WTC11 (cell line): ENCODE measurements at regions not wholly inside any gene's neighbourhood (a gene's known extent, or its start where the extent isn't known, plus 50 kb on each side); places are given as distances from the start of the nearest gene placed in this dataset.

Experiments used
- CBFB ChIP-seq: sonication (generic); formaldehyde crosslinking; IDR thresholded peaks from 2 replicates; pipeline ENCODE4 v1.8.1; 2022; ENCODE audit warnings: mild to moderate bottlenecking, low read depth, missing genetic modification reagents
- ELF4 ChIP-seq: sonication (generic); formaldehyde crosslinking; IDR thresholded peaks from 2 replicates; pipeline ENCODE4 v1.8.1; 2022; ENCODE audit warnings: low read depth, mild to moderate bottlenecking, moderate library complexity, missing genetic modification reagents
- NFATC4 ChIP-seq: fragments of 250-450 bp; sonication (Bioruptor Pico); IDR thresholded peaks from 2 replicates; pipeline ENCODE4 v1.9.0; 2021; ENCODE audit warnings: mild to moderate bottlenecking
- NFE2L1 ChIP-seq: sonication (generic); formaldehyde crosslinking; IDR thresholded peaks from 2 replicates; pipeline ENCODE4 v1.8.1; 2023; ENCODE audit warnings: missing genetic modification reagents
- SMAD4 ChIP-seq: sonication (generic); formaldehyde crosslinking; IDR thresholded peaks from 2 replicates; pipeline ENCODE4 v1.8.0; 2022; ENCODE audit warnings: mild to moderate bottlenecking, missing genetic modification reagents
- TF ChIP-seq, protein P1 (sequence below): sonication (generic); formaldehyde crosslinking; IDR thresholded peaks from 2 replicates; pipeline ENCODE4 v1.8.1; 2023; ENCODE audit warnings: mild to moderate bottlenecking, moderate library complexity, missing genetic modification reagents
- TF ChIP-seq, protein P2 (sequence below): fragments of 200-600 bp; IDR thresholded peaks from 2 replicates; pipeline ENCODE4 v1.8.0; 2022; ENCODE audit warnings: antibody characterized with exemption
- TF ChIP-seq, protein P3 (sequence below): sonication (generic); formaldehyde crosslinking; IDR thresholded peaks from 2 replicates; pipeline ENCODE4 v1.8.0; 2022; ENCODE audit warnings: mild to moderate bottlenecking, missing genetic modification reagents
- TF ChIP-seq, protein P4 (sequence below): sonication (generic); formaldehyde crosslinking; IDR thresholded peaks from 2 replicates; pipeline ENCODE4 v1.8.1; 2023; ENCODE audit warnings: mild to moderate bottlenecking, missing genetic modification reagents, moderate library complexity

DNA sequence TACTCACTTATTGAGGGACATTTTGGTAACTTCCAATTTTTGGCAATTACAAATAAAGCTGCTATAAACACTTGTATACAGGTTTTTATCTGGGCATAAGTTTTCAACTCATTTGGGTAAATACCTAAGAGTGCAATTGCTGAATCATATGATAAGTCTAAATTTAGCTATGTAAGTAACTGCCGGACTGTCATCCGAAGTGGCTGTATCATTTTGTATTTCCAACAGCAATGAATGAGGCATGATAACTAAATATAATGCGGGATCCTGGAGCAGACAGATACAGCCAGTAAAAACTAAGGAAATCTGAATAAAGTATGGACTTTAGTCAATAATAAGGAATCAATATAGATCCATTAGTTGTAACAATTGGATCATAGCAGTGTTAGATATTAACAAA, 156.5 kb upstream of the RMP24 start:
- TF ChIP-seq SMAD4 (no peak), ELF4 (CRISPR knock-in tag) (no peak), NFATC4 (CRISPR knock-in tag) (no peak), NFE2L1 (no peak), CBFB (CRISPR knock-in tag) (no peak)
- TF ChIP-seq, protein P1, sequence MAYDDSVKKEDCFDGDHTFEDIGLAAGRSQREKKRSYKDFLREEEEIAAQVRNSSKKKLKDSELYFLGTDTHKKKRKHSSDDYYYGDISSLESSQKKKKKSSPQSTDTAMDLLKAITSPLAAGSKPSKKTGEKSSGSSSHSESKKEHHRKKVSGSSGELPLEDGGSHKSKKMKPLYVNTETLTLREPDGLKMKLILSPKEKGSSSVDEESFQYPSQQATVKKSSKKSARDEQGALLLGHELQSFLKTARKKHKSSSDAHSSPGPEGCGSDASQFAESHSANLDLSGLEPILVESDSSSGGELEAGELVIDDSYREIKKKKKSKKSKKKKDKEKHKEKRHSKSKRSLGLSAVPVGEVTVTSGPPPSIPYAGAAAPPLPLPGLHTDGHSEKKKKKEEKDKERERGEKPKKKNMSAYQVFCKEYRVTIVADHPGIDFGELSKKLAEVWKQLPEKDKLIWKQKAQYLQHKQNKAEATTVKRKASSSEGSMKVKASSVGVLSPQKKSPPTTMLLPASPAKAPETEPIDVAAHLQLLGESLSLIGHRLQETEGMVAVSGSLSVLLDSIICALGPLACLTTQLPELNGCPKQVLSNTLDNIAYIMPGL (CRISPR knock-in tag), result no peak
- TF ChIP-seq, protein P2, sequence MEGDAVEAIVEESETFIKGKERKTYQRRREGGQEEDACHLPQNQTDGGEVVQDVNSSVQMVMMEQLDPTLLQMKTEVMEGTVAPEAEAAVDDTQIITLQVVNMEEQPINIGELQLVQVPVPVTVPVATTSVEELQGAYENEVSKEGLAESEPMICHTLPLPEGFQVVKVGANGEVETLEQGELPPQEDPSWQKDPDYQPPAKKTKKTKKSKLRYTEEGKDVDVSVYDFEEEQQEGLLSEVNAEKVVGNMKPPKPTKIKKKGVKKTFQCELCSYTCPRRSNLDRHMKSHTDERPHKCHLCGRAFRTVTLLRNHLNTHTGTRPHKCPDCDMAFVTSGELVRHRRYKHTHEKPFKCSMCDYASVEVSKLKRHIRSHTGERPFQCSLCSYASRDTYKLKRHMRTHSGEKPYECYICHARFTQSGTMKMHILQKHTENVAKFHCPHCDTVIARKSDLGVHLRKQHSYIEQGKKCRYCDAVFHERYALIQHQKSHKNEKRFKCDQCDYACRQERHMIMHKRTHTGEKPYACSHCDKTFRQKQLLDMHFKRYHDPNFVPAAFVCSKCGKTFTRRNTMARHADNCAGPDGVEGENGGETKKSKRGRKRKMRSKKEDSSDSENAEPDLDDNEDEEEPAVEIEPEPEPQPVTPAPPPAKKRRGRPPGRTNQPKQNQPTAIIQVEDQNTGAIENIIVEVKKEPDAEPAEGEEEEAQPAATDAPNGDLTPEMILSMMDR, result no peak
- TF ChIP-seq, protein P3, sequence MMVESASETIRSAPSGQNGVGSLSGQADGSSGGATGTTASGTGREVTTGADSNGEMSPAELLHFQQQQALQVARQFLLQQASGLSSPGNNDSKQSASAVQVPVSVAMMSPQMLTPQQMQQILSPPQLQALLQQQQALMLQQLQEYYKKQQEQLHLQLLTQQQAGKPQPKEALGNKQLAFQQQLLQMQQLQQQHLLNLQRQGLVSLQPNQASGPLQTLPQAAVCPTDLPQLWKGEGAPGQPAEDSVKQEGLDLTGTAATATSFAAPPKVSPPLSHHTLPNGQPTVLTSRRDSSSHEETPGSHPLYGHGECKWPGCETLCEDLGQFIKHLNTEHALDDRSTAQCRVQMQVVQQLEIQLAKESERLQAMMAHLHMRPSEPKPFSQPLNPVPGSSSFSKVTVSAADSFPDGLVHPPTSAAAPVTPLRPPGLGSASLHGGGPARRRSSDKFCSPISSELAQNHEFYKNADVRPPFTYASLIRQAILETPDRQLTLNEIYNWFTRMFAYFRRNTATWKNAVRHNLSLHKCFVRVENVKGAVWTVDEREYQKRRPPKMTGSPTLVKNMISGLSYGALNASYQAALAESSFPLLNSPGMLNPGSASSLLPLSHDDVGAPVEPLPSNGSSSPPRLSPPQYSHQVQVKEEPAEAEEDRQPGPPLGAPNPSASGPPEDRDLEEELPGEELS (CRISPR knock-in tag), result no peak
- TF ChIP-seq, protein P4, sequence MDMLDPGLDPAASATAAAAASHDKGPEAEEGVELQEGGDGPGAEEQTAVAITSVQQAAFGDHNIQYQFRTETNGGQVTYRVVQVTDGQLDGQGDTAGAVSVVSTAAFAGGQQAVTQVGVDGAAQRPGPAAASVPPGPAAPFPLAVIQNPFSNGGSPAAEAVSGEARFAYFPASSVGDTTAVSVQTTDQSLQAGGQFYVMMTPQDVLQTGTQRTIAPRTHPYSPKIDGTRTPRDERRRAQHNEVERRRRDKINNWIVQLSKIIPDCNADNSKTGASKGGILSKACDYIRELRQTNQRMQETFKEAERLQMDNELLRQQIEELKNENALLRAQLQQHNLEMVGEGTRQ (CRISPR knock-in tag), result no peak
